ENCODE measurements at regions not wholly inside any gene's neighbourhood (a gene's known extent, or its start where the extent isn't known, plus 50 kb on each side); places are given as distances from the start of the nearest gene placed in this dataset.

DNA sequence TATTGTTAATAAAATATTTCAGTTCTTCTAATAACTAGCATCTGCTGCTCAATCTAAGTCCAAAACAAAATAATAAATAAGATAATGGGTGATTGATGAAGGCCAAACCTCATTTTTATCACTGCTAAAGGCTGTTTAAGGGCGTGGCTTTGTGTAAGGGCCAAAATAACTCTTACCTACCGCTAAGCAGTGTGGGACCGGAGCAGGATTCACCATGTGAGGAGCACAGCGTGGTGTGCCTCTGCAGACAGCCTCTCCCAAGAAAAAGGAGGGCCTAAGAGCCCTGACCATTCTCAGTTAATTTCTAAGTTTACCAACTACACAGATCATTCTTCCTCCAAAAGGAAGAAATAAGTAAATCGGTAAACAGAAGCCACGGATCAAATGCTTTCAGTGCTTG is 353.7 kb downstream of the ARL6IP6 start:
- TF ChIP-seq CTCF (IDR thresholded peaks at IDR 0.05), result no peak
- TF ChIP-seq POLR2A (IDR thresholded peaks at IDR 0.05), result no peak
- no peak for TF ChIP-seq POLR2AphosphoS5 (IDR thresholded peaks at IDR 0.05)
